Mammary epithelial cell (primary cell): ENCODE measurements at regions not wholly inside any gene's neighbourhood (a gene's known extent, or its start where the extent isn't known, plus 50 kb on each side); places are given as distances from the start of the nearest gene placed in this dataset.

Experiments used
- CTCF ChIP-seq, 2 donors: IDR thresholded peaks in 1 of 2; conservative IDR thresholded peaks in 1 of 2; 2 replicates each; pipeline ENCODE4 v1.5.1; 2011 to 2012; ENCODE audit warnings: inconsistent platforms in 2 of 2, low read length in 2 of 2, mild to moderate bottlenecking in 2 of 2, control low read depth in 1 of 2, low read depth in 1 of 2; ENCODE audit not compliant: insufficient read depth in 1 of 2; ENCODE audit errors: extremely low read depth in 1 of 2
- EZH2 ChIP-seq: IDR thresholded peaks from 2 replicates; pipeline ENCODE4 v1.6.1; 2012; ENCODE audit warnings: low read length, inconsistent platforms, borderline replicate concordance

- TF ChIP-seq CTCF (conservative IDR thresholded peaks at IDR 0.05 in 1 of 2, IDR thresholded peaks at IDR 0.05 in 1 of 2; ENCODE audit: extremely low read depth in 1 of 2, insufficient read depth in 1 of 2, low read depth in 1 of 2, low read length in 2 of 2) (no peak), EZH2 (no peak)
Measured at GRCh38 chr5:57417320-57417719, 65.3 kb downstream of the ACTBL2 start.
